ENCODE measurements at regions not wholly inside any gene's neighbourhood (a gene's known extent, or its start where the extent isn't known, plus 50 kb on each side); places are given as distances from the start of the nearest gene placed in this dataset.

- no peak for TF ChIP-seq CTCF (IDR thresholded peaks at IDR 0.05)
- Histone ChIP-seq H3K4me3 (no peak overlapping the region), H3K4me1 (ENCODE audit: control insufficient read depth in 1 of 2, low read depth in 2 of 2) (no peaks in the 10 kb centered on the region), H3K9me3 (no peaks in the 10 kb centered on the region), H3K27me3 (replicated peaks; ENCODE audit: insufficient read depth) (no peaks in the 10 kb centered on the region), H3K36me3 (no peaks in the 10 kb centered on the region), H3K27ac (no peak overlapping the region)
- ATAC-seq (ENCODE audit: insufficient number of reproducible peaks, low FRiP score, low read depth), result no peak
- no peak for DNase-seq (ENCODE audit: low spot score)
Observed at GRCh38 chr3:105067361-105067760, 299.3 kb upstream of the ALCAM start.

GRCh38 chr3:105077060-105077822 lies 289.5 kb upstream of the ALCAM start:
- H3K27ac ChIP-seq, result no peak overlapping the region
- peaks cover 3% of the 10 kb centered on the region for H3K9me3 ChIP-seq
- no peaks in the 10 kb centered on the region for H3K27me3 ChIP-seq (replicated peaks; ENCODE audit: insufficient read depth)
- DNase-seq (ENCODE audit: low spot score) (no peak), ATAC-seq (ENCODE audit: insufficient number of reproducible peaks, low FRiP score, low read depth) (no peak)
- H3K4me3 ChIP-seq, result no peak overlapping the region
- H3K4me1 ChIP-seq (ENCODE audit: control insufficient read depth in 1 of 2, low read depth in 2 of 2), result no peaks in the 10 kb centered on the region
- no peak for TF ChIP-seq CTCF (IDR thresholded peaks at IDR 0.05)
- no peaks in the 10 kb centered on the region for H3K36me3 ChIP-seq

GRCh38 chr3:105083945-105084344 lies 282.8 kb upstream of the ALCAM start:
- no peaks in the 10 kb centered on the region for H3K27me3 ChIP-seq (replicated peaks; ENCODE audit: insufficient read depth)
- H3K9me3 ChIP-seq, result no peaks in the 10 kb centered on the region
- no peak overlapping the region for H3K27ac ChIP-seq
- no peaks in the 10 kb centered on the region for H3K4me1 ChIP-seq (ENCODE audit: control insufficient read depth in 1 of 2, low read depth in 2 of 2)
- H3K4me3 ChIP-seq, result no peak overlapping the region
- TF ChIP-seq CTCF (IDR thresholded peaks at IDR 0.05), result no peak
- no peaks in the 10 kb centered on the region for H3K36me3 ChIP-seq
- DNase-seq (ENCODE audit: low spot score), result no peak
- no peak for ATAC-seq (ENCODE audit: insufficient number of reproducible peaks, low FRiP score, low read depth)

GRCh38 chr3:105085506-105085905 lies 281.2 kb upstream of the ALCAM start:
- no peak for TF ChIP-seq CTCF (IDR thresholded peaks at IDR 0.05)
- ATAC-seq (ENCODE audit: insufficient number of reproducible peaks, low FRiP score, low read depth), result no peak
- no peak overlapping the region for H3K27ac ChIP-seq
- H3K4me1 ChIP-seq (ENCODE audit: control insufficient read depth in 1 of 2, low read depth in 2 of 2), result no peaks in the 10 kb centered on the region
- no peaks in the 10 kb centered on the region for H3K9me3 ChIP-seq
- DNase-seq (ENCODE audit: low spot score), result no peak
- H3K4me3 ChIP-seq, result no peak overlapping the region
- H3K27me3 ChIP-seq (replicated peaks; ENCODE audit: insufficient read depth), result no peaks in the 10 kb centered on the region
- no peaks in the 10 kb centered on the region for H3K36me3 ChIP-seq

GRCh38 chr3:105093371-105094252 lies 273.1 kb upstream of the ALCAM start:
- no peak overlapping the region for H3K27ac ChIP-seq
- H3K36me3 ChIP-seq, result no peaks in the 10 kb centered on the region
- TF ChIP-seq CTCF (IDR thresholded peaks at IDR 0.05), result no peak
- no peaks in the 10 kb centered on the region for H3K9me3 ChIP-seq
- no peaks in the 10 kb centered on the region for H3K4me1 ChIP-seq (ENCODE audit: control insufficient read depth in 1 of 2, low read depth in 2 of 2)
- DNase-seq (ENCODE audit: low spot score) (no peak), ATAC-seq (ENCODE audit: insufficient number of reproducible peaks, low FRiP score, low read depth) (no peak)
- no peak overlapping the region for H3K4me3 ChIP-seq
- no peaks in the 10 kb centered on the region for H3K27me3 ChIP-seq (replicated peaks; ENCODE audit: insufficient read depth)

Data from thoracic aorta (tissue), 2 donors.